CD1c-positive myeloid dendritic cell (primary cell): ENCODE measurements at regions not wholly inside any gene's neighbourhood (a gene's known extent, or its start where the extent isn't known, plus 50 kb on each side); places are given as distances from the start of the nearest gene placed in this dataset.

Experiments
- DNase-seq: peaks from one replicate; pipeline ENCODE4 v3.0.0-alpha.2; 2016; ENCODE audit errors: extremely low spot score

DNA sequence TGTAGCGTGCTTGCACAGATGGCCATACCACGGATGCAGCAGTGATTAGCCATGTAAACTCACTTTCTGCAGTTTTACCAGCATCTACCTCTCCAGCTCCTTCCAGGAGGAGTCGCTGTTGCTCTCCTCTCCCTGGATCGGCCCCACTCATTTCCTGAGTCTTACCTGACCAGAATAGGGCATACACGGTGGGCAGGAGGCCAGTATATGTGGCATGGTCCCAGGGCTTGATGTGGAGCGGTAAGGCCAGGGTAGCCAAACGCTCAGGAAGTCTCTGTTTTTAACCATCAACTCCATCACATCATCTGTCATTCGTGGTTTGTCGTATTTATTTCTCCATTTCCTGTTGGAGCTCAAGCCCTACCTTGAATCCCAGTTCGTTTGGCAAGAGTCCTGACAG is 163.4 kb upstream of the USP24 start:
- DNase-seq = peak; percentile 23

DNA sequence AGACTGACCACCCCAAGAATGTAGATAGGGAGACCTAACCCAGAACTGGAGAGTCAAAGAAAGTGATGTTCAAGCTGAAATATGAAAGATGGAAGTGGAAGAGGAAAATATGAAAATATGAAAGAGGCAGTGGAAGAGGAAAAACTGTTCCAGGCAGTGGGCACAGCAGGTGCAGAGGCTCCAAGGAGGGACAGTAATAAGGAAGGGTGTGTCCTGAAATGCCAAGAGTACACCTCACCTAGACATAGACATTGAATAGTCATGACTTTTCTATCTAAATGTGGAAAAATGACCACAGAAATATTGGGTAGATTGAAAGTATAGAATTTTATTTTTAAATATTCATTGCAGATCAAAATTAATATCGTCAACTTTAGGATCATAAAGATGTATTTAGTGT is 161.7 kb upstream of the USP24 start:
- DNase-seq = no peak

DNA sequence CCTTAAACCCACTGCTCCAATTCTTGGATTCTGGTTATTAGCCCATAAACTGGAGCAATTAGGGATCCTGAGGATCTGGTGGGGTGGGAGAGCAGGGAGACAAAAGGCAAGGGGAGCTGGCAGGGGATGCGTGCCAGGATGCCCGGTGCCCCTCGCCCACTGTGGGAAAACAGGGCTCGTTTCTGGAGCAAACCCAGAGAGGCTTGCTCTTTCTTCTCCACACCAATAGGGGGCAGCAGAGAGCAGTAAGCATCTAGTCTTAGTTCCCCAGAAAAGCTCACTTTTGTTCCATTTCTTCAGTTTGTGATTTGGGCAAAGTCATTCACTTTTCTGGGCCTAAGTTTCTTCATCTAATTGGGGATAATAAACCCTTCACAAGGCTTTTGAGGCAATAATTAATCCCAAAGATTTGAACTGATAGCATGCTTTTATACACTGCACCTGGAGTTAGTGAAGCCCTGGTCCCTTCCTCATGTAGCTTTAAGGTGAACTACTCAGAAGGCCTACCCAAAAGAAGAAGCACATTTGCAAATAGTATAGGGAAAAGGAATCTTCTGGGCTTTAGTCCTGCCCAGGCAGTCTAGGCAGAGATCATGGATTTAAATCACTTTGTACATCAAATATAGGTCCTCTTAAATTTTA is 160.6 kb upstream of the USP24 start:
- DNase-seq = peak; percentile 69

DNA sequence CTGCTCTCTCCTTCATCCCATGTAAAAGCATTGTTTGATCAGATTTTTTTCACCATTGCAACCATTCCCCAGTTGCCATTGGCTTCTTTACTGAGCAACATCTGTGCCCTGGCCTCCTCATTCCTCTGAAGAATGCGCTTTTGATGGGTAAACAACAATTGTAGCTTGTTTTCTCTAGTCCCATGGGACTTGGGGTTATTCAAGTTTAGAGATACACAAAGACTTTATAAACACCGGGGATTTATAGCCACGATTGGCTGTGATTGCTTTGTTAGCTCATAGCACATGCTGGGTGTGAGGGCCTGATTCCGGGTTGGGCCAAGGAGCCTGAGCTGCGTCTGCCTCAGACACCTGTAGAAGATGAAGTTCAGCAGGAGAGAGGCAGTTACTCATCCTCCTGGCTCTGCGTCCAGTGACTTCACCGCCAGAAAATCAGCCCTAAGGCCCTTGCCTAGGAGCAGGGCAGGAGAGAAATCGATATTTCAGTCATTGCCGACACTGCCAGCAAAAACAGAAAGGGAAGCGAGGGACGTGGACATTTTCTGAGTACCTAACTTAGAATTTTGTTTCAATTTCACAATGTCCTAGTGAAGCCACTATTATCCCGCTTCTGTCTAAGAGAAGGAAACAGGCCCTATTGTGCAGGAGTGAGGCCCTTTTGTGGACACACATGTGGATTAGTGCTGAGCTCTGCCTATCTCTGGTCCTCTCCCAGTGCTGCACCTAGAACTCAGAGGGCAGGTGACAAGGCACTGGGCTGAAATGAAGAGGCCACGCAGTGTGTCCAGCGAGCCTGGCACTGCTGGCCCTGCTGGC is 159.8 kb upstream of the USP24 start:
- DNase-seq = no peak

DNA sequence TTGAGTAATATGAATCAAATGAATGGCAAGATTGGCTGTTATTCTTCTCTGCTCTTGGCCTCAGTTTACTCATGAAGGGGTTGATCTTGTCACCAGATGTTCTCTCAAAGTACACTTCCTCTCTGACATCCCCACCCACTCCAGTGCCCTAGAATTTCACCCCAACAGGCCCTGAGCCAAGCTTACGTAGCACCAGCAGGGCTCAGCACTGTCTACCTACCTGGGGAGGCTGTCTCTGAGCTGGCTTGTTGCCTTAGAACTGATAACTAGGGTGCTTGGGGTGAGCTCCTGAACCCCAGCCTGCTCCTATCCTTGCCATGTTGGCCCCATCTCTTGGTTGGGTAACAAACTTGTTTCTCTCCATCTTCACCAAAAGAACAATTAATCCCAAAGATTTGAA is 159.1 kb upstream of the USP24 start:
- no peak for DNase-seq

DNA sequence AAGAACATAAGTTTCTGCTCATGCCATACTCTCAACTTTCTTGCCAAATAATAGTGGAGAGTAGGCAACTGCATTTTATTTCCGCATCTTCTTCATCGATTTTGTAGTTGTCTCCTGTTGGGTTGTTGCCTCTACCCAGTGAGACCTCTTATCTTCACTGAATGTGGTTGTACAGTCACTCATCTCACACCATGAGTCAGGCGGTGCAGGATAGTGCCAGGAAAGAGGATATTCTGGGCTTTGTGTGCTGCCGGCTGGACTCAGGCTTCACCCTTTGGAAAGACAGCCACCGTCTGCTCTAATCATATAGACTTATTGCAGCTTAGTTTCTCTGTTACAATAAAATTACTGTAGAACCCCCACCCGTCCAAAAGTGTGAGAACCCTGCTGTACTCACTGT is 154.3 kb upstream of the USP24 start:
- no peak for DNase-seq

DNA sequence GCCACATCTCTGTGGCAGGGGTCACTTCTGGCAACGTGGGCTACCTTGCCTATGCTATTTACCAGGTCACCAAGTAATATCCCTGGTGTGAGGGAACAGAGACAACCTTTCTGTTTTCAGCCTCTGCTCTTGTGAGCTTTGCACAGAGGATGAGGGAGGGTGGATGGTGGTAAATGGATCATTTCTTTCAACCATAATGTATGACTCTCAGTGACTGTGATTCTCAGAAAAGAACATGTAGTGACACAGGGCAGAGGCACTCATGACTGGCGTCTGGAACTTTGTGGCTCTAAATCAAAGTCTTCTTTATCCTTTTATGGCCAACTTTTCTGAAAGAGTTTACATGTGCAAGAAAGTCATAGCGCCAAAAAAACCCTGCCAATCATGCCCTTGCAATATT is 153.5 kb upstream of the USP24 start:
- no peak for DNase-seq

DNA sequence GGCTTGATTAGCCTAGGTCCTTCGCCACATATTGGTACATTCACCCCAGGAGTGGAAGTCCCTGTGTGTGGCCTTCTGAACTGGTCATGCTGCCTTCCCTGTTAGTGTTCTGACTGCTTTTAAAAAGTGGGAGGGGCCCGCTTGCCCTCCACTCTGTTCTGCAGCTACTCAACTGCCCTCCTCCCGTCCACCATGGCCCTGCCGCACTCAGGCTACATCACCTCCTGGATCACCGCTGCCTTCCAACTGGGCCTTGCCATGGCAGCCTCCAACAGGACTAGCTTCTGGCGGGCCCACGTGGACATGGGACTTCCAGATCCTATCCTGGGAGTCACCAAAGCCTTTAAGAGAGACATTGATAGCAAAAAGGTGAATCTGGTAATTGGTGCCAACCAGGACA is 152.1 kb upstream of the USP24 start:
- no peak for DNase-seq

DNA sequence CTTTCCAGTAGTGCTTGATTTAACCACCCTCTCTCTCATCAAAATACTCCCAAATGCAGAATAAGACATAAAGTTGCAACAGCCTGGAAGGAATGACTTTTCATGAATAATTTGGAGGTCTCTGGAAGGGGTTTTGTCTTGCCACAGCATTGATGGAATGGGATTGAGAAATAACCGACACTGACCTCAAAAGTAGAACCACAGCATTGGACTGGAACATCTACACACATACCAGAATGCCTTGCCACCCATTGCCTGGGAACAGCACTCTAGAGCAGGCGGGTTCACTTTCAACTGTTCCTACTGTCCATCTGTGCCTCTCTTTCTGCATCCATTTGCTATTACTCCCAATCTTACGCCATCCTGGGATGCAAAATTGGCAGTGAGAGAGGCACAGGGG is 149.1 kb upstream of the USP24 start:
- DNase-seq = no peak

DNA sequence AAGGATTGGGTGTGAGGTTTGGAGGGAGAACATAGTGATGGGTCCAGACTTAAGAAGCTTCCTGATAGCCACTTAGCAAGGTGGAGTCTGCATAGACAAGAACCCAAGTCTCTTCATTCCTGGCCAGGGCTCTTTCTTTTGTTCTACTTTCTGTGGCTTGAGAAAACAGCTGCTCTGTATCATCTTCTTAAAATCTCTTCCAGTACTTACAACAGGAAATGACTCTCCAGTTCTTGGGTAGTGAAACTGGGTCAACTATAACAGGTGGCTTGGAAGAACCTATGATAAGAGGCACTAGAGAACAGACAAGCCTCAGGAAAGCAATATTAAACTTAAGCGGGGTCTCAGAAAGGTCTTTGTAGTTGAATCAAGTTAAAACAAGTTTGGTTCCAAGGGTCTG is 148.1 kb upstream of the USP24 start:
- DNase-seq = peak; percentile 7

DNA sequence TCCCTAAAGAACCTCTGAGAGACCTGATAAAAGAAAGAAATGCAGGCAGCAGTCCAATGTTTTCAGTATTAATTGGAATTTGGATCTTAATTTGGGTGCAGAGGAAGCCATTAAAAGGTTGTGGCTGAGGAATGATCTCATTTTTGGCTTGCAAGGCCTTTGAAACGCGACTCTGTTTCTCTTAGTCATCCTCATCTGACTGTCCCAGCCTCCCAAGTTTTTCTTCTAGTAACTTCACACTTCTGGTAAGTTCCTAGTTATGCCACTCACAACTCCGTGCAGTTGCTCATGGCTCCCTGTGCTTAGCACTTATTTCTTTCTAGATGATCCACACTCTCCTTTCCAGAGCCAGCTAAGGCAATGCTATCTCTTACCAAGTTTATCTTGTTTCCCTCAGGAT is 147.4 kb upstream of the USP24 start:
- DNase-seq = no peak

DNA sequence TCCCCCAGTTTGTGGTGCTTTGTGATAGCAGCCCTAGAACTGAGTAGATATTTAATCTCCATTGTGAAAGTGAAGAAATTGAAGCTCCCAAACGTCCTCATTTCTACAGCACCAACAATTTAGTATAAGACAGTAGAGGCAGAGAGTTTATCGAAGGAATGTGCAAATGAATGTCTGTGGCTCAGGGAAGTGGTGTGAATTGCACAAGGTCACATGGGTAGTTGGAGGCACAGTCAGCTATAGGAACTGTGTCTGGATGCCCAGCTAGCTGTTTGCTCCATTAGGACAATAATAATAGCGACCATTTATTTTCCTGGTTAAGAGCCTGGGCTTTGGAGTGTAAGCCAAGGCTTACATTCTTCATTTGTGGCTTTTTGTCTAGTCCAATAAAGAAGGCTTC is 144.4 kb upstream of the USP24 start:
- no peak for DNase-seq

DNA sequence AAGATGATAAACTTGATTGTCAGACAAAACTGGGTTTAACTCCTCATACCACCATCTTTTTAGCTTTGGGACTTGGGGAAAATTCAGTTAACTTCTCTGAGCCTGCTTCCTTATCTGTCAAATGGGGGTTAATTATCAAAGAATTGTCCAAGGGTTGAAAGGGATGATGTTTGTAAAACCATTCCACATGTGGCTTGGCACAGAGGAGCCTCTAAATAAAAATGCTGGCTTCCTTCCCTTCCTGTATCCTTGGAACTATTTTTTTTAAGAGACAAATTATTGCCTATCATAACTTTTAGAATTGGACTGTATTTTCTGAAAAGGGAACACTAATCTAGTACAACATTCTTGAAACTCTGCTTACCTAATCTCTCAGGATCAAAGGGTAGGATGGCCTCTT is 143.4 kb upstream of the USP24 start:
- no peak for DNase-seq

DNA sequence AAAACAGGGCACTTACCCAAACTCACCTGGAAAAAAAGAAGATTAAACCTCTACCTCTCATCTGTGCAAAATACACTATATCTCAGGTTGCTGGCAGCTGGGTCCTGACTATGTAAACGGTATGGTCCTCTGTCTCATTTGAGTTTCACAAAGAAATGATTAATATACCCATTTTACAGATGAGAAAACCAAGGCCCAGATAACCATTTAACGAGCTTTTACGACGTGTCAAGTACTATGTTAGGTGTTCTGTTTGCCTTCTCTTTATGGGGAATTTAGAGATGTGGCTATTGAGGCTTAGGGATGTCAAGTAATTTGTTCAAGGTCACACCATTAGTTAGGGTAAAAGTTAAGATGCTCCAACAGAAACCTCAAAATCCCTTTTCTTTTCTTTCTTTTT is 140.4 kb upstream of the USP24 start:
- no peak for DNase-seq

DNA sequence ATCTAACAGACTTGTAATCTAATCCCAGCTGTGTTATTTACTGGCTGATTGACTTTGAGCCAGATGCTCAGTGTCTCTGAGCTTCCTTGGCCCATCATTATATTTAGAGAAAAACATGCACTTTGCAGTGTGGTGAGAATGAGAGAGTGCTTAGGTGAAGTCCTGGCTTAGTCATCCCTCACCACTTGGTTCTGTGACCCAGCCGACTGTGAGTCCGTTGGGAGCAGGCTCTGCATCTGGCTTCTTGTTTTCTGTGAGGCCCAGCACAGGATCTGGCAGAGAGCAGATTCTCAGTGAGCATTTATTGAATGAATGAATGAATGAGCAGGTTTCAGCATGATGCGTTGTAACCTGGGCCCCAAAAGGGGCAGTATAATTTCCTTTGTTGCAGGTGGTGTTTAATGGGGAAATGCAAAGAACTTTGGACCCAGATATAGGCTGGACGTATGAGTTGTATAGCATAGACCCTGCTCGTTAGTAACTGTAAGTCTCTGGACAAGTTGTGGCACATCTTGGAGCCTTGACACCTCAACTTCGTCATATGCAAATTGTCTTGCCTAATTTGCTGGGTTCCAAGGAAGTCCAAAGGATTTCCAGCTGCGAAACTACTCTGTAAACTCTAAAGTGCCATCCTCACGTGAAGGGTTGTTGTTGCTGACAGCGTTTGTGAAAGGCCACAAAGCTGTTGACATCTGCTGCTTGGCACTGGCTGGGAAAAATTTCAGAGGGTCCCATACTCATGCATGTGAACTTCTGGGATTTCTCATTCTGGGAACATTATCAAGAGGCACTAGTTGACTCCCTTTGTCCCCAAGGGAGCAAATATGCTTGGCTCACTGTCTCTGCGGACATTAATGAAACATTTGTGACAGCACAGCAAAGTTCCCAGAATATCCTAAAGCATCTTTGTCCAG is 138.8 kb upstream of the USP24 start:
- DNase-seq = no peak

DNA sequence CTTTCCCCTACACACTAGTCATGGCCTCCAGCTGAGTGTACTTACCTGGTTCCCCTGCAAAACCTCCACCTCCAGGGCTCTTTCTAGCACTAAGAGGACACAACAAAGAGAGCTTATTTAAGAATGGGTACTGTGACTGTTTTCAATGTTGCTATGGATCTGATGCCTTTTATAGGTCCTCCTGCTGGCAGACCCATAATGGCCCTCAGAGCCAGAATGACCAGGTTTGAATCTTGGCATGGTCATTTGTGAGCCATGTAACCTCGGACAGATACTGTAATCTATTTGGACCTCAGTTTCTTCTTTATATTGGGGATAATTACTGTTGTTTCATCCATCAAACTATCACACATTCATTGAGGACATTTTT is 137.6 kb upstream of the USP24 start:
- no peak for DNase-seq

DNA sequence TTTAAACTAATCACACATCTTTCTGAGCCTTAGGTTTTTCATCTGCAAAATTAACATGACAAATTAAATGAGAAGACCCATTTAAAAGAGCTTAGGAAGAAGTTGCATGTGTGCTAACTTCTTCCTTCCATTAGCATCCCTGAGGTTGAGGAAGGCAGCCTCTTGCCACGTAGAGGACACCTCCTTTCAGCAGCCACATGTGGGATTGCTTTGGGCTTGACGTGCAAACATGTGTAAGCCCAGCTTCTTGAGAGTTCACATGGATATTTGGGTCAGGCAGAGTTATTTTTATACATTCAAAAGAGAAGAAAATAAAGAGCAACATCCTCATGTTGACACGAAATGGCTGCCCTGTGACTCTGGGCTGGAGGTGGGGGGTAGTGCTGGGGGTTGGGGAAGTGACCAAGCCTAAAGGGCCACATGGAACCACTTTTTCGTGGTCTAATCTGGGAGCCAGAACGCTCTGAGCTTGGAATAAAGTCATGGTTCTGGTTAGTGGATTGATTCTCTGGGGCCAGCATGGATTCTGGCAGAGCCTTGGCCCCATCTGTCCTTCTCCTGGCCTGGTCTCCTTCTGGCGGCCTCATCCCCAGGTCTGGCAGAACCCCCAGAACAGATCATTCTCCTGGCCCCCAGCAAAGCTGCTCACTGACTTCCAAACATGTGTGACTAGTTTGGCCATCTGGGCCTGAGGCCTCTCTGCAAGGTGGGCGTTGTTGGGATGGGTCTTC is 137.1 kb upstream of the USP24 start:
- no peak for DNase-seq

DNA sequence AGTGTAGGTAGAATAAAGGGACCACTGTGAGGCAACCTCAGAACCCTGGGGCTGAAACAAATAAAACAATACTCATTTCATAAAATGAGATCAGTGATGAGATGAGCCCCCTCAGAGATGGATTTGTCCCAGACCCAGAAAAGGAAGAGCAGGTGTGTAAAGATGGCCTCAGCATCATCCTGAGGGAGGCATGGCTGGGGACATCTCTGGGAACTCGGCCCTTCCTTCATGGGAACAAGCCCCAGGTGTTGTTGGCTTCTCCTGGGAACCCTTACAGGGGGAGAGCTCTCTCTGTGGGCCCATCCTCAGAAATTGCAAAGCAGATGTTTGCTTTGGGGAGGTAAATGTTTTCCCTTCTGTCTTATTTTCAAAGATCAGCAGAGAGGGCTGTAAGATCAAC is 133.2 kb upstream of the USP24 start:
- DNase-seq = no peak

DNA sequence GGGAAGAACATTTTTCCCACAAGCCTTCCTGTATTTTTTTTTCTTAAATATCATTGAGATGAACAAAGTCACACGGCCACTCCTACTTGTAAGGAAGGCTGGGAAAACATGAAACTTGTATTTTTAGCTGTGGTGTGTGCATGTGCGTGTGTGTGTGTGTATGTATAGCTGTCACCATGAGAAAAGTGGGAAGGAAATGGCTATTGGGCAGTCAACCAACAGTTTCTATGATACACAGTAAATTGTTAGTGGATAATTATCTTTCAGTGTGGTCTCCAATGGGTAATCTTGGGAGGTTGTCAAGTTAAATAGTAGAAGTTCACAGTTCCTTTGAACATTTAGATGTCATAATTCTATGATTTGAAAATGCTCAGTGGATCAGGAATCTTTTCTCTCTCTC is 132.7 kb upstream of the USP24 start:
- no peak for DNase-seq

DNA sequence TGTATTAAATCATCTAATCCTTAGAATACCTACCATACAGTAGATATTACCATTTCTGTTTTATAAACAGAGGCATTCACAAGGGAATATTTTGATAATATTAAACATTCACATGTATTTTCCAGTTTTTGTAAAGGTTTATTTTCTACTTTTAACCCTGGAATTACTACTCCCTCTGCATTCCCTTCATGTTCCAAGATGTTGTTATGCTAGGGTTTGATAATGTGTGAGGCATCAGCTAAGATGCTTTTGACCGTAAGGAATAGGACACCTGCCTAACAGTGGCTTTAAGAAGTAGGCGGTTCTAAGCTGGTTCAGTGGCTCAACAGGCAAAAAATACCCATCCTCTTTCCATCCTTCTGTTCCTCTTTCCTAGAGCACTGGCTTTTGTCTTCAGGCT is 131.9 kb upstream of the USP24 start:
- no peak for DNase-seq

DNA sequence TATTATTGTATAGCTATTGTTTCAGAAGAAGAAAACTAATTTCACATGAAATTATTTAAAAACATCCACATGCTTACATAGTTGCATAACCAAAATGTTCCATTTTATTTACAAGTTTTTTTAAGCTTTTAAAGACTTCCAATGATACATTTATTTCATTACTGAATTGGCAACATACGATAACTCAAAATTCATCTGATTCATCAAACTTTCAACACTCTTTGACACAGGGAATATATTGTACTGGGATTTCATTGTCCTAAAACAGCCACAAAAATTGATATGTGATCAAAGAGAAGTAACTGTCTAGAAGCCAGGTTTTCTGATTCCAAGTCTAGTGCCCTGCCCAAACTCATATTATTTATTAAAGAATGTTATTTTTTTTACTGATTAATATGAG is 131.4 kb upstream of the USP24 start:
- DNase-seq = no peak

DNA sequence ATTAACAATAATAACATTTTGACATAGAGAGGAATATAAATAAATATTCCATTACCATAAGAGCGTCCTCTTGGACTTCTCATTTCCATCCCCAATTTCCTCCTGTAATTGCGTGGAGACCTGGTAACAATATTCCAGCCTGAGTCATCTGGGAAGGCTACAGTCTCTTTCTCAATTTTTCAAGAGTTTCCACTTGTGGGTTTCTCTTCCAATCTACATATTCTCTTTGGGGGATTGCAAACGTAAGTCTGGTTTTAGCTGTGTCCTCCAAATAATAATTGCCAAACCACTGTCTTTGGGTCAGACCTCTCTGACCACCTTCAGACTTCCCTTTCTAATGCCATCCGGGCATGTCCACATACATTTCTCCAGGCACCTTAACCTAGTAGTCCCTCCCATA is 124.5 kb upstream of the USP24 start:
- no peak for DNase-seq
